ENCODE measurements at regions not wholly inside any gene's neighbourhood (a gene's known extent, or its start where the extent isn't known, plus 50 kb on each side); places are given as distances from the start of the nearest gene placed in this dataset.

DNA sequence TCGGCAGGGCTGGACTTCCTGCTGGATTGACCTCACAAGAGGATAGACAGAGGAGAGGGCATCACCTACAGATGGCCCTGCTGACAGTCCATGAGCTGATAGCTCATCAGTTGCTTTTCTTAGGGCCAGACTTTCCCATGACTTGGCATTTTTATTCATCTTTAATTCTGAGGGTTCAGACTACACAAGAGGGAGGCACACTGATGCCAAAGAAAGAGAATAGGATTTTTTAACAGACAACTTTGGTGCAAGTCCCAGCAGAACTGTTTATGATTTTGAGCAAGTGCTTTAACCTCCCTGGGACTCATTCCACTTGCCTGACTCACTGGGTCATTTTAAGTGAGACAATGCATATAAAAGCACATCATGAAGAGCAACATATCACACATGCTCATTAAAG is 299.2 kb downstream of the INSIG2 start:
- no peak for TF ChIP-seq EZH2 (IDR thresholded peaks at IDR 0.05; ENCODE audit: borderline replicate concordance, low read depth, low read length, poor library complexity, severe bottlenecking)
- TF ChIP-seq, protein P1, sequence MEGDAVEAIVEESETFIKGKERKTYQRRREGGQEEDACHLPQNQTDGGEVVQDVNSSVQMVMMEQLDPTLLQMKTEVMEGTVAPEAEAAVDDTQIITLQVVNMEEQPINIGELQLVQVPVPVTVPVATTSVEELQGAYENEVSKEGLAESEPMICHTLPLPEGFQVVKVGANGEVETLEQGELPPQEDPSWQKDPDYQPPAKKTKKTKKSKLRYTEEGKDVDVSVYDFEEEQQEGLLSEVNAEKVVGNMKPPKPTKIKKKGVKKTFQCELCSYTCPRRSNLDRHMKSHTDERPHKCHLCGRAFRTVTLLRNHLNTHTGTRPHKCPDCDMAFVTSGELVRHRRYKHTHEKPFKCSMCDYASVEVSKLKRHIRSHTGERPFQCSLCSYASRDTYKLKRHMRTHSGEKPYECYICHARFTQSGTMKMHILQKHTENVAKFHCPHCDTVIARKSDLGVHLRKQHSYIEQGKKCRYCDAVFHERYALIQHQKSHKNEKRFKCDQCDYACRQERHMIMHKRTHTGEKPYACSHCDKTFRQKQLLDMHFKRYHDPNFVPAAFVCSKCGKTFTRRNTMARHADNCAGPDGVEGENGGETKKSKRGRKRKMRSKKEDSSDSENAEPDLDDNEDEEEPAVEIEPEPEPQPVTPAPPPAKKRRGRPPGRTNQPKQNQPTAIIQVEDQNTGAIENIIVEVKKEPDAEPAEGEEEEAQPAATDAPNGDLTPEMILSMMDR (conservative IDR thresholded peaks at IDR 0.05; ENCODE audit: low read depth, low read length) = no peak

All from A673 (cell line).